Tibial nerve (tissue), 4 donors: ENCODE measurements at regions not wholly inside any gene's neighbourhood (a gene's known extent, or its start where the extent isn't known, plus 50 kb on each side); places are given as distances from the start of the nearest gene placed in this dataset.

Experiments
- CTCF ChIP-seq, 5 experiments: fragments of 200-600 bp in 3 of 5; fragments of 450-650 bp in 2 of 5; sonication (generic) in 3 of 5; IDR thresholded peaks; one replicate each; pipeline ENCODE4 v1.5.1; 2016 to 2019; ENCODE audit warnings: antibody characterized with exemption in 5 of 5, mild to moderate bottlenecking in 3 of 5, moderate library complexity in 2 of 5
- EP300 ChIP-seq, 2 donors: sonication (generic); formaldehyde crosslinking; IDR thresholded peaks; one replicate each; pipeline ENCODE4 v1.6.1; 2017; ENCODE audit warnings: antibody characterized with exemption in 2 of 2, mild to moderate bottlenecking in 1 of 2
- POLR2A ChIP-seq, 2 donors: fragments of 450-650 bp; IDR thresholded peaks; one replicate each; pipeline ENCODE4 v1.6.1; 2017; ENCODE audit warnings: antibody characterized with exemption in 2 of 2, mild to moderate bottlenecking in 2 of 2, moderate library complexity in 2 of 2

DNA sequence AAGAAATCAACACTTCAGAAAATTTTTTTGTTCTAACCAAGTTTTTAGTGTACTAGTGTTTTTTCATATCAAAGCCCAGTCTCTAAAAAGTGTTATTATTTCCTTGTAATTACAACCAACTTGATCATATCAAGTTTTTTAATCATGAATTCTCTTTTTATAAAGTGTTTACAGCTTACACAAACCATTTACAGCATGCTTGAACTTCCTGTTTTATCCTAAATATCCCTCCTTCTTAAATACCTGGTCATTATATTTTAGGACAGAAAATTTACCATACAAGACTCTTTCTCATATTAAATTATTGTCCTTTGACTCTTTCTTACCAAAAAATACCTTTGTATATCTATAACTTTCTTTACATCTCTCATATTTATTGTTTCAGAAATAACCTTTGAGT, 89.4 kb upstream of the NPY2R start:
- TF ChIP-seq CTCF (IDR thresholded peaks at IDR 0.05), result no peak
- no peak for TF ChIP-seq POLR2A (IDR thresholded peaks at IDR 0.05)
- TF ChIP-seq EP300 (IDR thresholded peaks at IDR 0.05), result no peak
